ENCODE measurements at regions not wholly inside any gene's neighbourhood (a gene's known extent, or its start where the extent isn't known, plus 50 kb on each side); places are given as distances from the start of the nearest gene placed in this dataset.

DNA sequence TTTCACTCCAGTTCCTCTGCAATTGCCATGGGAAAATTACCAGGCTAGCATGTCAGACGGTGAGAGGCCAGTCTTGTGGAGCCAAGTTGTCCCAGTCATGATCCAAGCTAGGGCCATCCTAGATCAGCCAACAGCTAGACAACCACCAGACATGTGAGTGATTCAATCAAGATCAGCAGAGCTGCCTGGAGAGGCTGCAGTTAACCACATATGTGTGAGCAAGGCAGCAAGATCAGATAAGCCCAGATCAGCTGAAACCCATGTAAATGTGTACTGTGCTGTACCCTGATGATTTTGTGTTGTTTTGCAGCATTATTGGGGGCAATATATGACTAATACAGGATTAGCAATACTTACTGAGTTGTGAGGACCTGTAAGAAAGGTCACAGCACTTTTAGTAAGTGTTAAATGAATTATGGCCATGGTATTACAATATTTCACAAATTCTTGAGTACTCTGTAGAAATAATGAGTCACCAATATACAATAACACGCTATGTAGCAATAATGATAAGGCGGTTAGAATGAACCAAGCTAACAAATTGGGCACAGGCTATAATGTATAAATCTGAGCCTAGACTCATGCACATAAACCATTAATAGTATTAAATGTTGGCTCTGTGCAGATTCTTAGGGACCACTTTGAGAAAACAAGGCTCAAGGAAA lies 91.4 kb downstream of the SUDS3 start:
- intact Hi-C loops (cut with DNase I, micrococcal nuclease), result no loop called here
- ATAC-seq (no peak), DNase-seq (no peak)

DNA sequence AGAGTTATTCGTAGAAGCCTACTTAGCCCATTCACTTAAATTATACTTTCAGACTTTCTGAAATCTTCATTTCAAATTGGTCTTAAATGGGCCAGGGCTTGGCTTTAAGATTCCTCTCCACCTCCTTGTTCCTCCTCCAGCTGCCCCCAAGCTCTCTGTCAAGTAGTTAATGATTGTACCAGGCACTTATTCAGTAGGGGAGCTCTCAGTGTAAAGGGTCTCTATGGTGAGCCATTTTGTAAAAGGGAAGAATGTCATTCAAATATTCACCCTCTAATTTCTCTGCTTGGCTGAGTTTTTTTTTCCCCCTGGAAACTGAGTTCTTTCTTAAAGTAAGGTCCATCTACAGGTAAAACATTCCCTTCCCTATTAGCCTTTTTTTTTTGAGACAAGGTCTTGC lies 96.6 kb downstream of the SUDS3 start:
- ATAC-seq, result no peak
- DNase-seq, result no peak
- intact Hi-C loops (cut with DNase I, micrococcal nuclease), result no loop called here

DNA sequence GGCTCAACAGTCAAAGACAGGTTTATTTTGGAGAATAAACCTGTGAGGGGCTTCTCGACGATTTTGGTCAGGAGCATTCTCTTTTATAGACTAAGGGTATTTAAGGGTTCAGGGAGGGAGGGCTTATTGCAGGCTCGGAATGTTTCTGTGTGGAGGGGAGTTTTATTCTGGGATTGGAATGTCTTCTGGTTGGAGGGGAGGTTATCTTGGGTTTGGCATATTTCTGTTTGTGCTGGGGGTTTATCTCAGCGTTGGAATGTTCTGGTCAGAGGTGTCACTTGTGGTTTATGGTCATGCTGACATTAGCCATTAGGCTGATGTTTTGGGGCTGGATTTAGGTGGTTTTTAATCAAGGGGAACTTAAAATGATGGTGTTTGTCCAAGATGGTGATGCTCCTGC lies 103.9 kb downstream of the SUDS3 start:
- ATAC-seq (no peak), DNase-seq (no peak)
- intact Hi-C loops (cut with DNase I, micrococcal nuclease), result no loop called here

DNA sequence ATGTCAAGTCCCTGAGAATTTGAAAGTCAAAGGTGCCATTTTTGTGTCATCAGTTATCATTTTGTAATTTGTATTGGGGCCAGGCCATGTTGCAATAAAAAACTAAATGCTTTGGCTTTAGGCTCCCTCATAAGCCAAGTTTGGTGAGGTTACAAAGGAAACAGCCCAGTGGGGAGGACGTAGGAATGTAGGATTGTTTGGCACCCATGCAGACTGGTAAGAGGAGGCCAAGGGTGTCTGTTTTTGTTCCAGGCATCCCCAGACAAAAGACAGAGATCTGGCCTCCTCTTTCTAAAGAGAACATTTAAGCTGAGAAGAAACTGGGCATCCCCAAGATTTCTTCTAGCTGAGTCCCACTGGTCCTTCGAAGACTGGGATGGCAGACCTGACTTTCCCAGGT lies 111.7 kb downstream of the SUDS3 start:
- ATAC-seq (no peak), DNase-seq (no peak)
- intact Hi-C loops (cut with DNase I, micrococcal nuclease), result no loop called here

DNA sequence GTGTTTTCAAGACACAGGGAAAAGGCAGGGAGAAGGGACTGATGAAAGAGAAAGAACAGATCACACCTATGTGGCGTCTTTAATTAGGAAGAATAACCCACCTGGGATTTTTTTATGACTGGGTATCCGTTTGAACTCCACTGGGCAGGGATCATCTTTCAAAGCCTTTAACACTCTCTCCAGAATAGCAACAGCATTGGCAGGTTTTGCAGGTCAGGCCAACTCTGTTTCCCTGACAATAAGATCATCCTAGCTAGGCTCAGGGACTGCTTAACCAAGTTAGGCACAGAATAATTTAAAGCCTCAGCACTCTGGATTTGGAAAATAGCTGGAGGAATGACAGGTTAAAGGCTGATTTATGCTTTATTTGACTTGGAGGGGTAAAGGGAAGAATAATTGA lies 117.6 kb downstream of the SUDS3 start:
- no peak for ATAC-seq
- DNase-seq, result no peak
- intact Hi-C loops (cut with DNase I, micrococcal nuclease), result no loop called here

DNA sequence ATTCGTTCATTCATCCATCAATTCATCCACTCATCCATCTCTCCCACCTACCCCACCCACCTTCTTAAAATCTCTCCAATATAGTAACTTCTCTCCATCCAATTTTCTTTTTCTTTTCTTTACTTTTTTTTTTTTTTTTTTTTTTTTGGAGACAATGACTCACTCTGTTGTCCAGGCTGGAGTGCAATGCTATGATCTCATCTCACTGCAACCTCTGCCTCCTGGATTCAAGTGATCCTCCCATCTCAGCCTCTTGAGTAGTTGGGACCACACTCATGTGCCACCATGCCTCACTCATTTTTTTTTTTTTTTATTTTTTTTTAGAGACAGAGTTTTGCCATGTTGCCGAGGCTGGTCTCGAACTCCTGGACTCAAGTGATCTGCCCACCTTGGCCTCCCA lies 118.4 kb downstream of the SUDS3 start:
- DNase-seq (no peak), ATAC-seq (no peak)
- intact Hi-C loops (cut with DNase I, micrococcal nuclease), result no loop called here

DNA sequence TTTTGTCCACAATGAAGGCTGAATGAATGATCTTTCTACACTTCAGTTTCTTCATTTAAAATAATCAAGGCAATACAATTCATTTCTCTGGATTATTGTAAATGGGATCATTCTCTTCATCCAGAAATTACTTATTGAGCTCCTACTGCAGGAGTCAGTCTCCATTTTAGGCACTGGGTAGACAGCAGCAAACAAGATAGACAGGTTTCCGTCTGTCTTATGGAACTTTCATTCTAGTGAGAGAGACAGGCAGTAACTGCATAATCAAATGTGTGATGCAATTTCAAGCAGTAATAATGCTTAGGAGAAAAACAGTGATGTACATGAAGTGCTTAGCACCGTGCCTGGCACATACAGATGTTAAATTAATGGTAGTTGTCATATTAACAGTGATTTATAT lies 118.9 kb downstream of the SUDS3 start:
- DNase-seq (no peak), ATAC-seq (no peak)
- intact Hi-C loops (cut with DNase I, micrococcal nuclease), result no loop called here

DNA sequence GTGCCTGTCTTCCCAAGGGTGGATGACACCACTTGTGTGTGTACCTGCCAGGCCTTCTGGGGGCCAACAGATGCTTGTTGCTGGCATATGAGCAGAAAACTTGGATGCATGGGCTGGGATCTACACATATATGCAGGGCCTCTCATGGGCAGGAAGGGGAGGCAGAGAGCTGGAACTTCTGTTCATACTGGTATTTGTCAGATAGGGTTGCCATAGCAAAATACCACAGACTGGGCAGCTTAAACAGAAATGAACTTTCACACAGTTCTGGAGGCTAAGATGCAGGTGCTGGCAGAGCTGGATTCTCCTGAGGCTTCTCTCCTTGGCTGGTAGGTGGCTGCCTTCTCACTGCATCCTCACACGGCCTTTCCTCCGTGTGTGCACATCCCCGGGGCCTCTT lies 121.8 kb downstream of the SUDS3 start:
- ATAC-seq (no peak), DNase-seq (no peak)
- intact Hi-C loops (cut with DNase I, micrococcal nuclease), result no loop called here

DNA sequence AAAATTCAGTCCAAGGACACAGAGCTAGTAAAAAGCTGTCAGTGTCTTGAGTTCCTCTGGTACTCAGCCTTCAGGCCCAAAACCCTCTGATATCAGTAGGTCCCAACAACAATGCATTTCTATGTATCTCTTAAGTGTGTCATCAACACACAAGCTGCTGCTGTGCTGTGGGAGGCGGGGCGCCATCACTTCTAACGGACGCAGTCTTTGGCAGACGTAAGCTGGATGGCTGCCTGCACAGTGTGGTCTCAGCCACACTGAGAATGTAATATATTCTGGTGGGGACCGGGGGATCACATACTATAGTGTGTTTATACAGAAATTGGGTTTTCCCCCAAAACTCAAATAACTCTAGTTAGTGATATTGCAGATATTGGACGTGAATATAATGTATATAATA lies 123.9 kb downstream of the SUDS3 start:
- intact Hi-C loops (cut with DNase I, micrococcal nuclease), result no loop called here
- DNase-seq (no peak), ATAC-seq (no peak)

DNA sequence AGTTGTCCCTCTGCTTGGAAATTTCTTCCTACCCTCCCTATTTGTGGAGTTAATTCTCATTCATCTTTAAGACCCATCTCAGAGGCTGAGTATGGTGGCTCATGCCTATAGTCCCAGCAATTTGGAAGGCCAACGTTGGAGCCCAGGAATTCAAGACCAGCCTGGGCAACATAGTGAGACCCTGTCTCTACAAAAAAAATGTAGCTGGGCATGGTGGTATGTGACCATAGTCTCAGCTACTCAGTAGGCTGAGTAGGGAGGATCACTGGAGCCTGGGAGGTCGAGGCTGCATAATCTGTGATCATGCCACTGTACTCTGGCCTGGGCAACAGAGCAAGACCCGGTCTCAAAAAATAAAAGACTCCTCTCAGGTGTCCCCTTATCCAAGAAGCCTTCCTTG lies 125.1 kb downstream of the SUDS3 start:
- no peak for ATAC-seq
- DNase-seq, result no peak
- intact Hi-C loops (cut with DNase I, micrococcal nuclease), result no loop called here

DNA sequence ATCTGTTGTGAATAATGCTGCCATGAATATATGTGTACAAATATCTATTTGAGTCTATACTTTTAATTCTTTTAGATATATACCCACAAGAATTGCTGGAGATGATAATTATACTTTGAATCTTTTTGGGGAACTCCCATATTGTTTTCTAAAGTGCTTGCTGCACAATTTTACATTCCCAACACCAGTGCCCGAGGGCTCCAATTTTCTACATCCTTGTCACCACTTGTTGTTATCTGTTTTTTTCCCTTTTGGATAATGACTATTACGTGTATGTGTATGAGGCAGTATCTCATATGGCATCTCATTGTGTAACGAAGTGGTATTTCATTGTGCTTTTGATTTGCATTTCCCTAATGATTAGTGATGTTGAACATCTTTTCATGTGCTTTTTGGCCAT lies 127.1 kb downstream of the SUDS3 start:
- DNase-seq, result no peak
- no peak for ATAC-seq
- intact Hi-C loops (cut with DNase I, micrococcal nuclease), result no loop called here

DNA sequence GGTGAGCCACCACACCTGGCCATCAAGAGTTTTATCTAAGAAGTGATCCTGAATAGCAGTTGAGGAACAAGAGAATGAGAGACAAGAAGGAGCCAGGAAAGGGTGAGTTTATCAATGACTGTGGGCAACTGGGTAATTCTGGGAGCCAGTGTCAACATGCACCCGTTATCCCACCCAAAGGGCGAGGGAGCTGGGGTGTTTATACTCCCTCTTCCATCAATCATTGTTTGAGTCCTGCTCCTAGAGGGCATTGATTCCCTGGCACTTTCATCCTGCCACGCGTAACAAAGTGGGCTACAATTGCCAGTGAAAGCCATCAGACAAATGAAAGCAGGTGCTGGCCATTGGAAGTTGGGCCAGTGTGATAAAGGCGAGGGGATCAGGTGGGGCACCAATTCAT lies 136.3 kb downstream of the SUDS3 start:
- ATAC-seq (no peak), DNase-seq (no peak)
- intact Hi-C loops (cut with DNase I, micrococcal nuclease), result no loop called here

DNA sequence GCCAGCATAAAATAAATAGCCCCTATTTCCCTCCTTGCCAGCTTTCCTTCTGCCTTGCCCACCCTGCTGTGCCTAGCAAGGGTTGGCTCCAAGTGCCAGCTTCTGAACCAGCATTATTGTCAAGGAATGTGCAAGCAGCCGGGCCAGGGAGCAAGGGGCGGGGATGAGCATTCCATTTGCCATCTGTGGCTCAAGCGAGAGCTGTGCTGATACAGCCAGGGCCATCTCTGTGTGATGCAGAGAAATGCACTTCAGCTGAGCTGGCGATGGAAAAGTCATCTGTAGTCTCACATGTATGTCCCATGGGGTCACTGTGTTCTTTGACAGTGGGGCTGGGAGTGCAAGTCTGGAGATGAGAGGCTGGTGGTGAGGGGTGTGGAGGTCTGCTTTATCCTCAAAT lies 137.3 kb downstream of the SUDS3 start:
- DNase-seq, result no peak
- no peak for ATAC-seq
- intact Hi-C loops (cut with DNase I, micrococcal nuclease), result no loop called here

DNA sequence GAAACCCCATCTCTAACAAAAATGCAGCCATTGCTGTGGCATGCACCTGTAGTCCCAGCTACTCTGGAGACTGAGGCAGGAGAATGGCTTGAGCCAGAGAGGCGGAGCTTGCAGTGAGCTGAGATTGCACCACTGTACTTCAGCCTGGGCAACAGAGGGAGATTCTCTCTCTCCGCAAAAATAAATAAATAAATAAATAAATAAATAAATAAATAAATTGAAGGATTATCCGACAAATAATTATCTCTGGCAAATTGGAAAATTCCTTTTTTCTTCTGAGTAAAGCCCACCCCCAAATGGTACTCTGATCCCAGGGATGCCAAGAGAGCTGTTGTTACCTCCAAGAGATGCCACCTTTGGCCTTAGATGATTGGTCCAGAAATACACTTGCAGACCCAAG lies 137.9 kb downstream of the SUDS3 start:
- no peak for ATAC-seq
- DNase-seq, result no peak
- intact Hi-C loops (cut with DNase I, micrococcal nuclease), result no loop called here

DNA sequence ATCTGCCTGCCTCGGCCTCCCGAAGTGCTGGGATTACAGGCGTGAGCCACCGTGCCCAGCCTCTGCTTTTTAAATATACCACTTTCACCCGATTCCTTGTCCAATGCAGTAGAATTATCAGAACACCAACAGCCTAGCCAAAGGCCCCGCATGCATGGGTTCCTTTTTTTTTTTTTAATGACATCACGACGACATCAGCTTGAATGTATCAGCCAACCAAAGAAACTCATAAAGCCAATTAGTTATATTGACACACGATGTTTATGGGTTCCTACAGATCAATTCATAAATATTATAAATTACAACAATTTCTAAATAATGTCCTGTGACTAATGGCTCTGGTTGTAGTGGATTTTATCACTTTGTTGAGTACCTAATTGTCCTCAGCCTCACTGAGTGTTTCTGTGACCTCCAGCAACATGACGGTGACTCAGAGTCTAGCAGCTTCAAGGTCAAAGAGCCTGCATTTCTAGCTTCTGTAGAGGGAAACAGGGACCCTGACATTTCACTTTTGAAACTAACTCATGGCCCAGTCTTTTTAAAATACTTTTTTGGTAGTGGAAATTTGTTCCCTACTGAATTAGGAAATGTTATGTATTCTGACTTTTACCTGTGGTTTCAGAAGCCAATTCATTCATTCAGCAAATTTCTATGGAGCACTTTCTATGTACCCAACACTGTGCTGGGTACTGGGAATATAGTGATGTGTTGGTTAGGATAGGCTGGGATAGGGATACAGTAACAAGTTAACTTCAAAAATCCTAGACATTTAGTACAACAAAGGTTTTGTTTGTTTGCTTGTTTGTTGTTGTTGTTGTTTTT lies 144.1 kb downstream of the SUDS3 start:
- DNase-seq (no peak), ATAC-seq (no peak)
- intact Hi-C loops (cut with DNase I, micrococcal nuclease), result no loop called here

DNA sequence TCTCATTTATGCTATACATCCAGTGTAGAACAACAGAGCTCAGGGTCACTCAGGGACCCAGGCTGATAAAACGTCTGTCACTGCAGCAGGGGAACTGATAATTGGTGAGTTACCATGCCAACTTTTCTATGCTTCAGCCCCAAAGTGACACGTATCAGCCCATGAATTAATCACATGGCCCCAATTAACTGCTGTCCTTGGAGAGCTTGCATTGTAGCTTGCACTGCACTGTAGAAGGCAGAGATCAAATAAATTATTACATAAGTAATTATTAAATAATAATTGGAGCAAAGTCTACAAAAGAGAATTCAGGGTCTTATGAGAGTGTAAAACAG lies 144.6 kb downstream of the SUDS3 start:
- intact Hi-C loops (cut with DNase I, micrococcal nuclease), result no loop called here
- DNase-seq (no peak), ATAC-seq (no peak)

DNA sequence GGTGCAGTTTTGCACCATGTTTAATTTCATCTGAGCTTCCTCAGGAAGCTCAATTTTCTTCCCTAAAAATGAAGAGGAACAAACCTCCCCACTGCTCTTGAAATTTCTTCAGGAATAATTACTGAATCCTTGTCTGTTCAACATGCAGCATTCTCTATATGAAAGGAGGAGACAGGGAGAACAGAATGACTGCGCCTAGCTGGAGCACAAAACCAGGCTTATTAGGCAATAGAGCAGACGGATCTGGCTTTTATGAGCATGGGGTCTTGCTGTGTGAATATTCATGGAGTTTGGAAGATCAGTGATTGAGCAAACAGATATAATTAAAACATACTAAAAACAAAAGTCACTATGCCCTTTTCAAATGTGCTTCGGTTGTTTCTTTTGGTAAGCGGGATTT lies 148.1 kb downstream of the SUDS3 start:
- DNase-seq, result no peak
- ATAC-seq, result no peak

DNA sequence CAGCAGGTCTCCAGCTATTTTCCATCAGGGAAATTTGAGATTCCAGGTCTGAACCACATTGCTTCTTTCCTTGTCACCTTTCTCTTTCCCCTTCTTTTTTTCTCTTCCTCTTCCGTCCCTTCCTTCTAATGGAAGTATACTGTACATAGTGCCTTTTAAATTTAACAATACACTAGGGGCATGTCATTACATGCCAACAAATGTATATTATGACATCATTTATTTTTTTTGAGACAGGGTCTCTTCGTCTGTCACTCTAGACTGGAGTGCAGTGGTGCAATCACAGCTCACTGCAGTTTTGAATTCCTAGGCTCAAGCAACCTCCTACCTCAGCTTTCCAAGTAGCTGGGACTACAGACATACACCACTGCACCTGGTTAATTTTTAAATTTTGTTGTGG lies 148.9 kb downstream of the SUDS3 start:
- intact Hi-C loops (cut with DNase I, micrococcal nuclease), result no loop called here
- no peak for ATAC-seq
- no peak for DNase-seq

More for the DNA sequence above, 148.1 kb downstream of the SUDS3 start:
- intact Hi-C loops (cut with DNase I, micrococcal nuclease), result no loop called here

DNA sequence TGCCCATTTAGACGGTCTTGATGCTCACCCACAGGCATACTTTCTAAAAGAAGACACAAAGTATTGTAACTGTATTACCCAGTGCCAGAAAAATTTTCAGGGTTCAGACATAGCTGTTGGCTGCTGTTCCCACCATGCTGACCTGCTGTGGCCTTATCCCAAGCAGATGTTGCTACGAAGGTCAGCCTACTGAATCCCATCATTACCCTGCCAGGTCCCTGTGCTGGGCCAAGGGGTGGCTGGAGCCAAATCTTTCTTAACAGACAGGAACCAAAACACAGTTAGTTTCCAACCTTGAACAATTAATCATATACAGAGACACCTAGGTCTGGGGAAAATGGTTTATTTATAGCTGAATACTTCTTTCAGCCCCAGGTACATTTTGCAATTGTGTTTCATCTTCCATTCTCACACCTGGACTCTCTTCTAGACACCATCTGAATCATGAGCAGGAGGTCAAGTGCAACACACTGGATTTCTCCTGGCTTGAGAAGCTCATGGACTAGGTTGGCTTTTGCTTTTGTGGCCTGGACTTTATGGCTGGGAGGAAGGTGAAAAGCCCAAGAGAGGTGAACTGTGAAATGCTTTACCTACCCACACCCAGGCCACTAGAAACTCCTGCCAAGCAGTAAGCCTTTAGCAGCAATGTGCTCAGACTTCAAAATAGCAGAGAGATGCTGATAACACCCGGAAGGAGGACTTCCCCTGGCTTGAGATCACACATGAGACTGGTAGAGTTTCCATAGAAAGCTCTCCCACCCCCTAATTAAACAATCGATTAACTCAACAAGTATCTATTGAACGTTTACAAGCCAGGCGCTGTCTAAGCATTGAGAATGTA lies 150.1 kb downstream of the SUDS3 start:
- no peak for ATAC-seq
- no peak for DNase-seq
- intact Hi-C loops (cut with DNase I, micrococcal nuclease), result no loop called here

DNA sequence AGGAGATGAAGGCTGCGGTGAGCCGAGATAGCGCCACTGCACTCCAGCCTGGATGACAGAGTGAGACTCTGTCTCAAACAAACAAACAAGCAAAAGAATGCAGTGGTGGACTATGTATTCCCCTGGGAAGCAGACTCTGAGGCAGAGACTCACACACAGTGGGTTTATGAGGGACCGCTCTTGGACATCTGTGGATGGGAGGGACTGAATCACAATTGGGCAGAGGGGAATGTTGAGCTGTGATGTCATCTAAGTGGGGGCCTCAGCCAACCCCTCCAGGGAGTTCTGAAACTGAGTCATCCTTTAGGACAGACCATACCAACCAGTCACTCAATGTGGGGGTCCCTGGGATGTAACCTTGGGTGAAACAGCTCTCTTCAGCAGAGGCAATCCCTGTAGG lies 151.0 kb downstream of the SUDS3 start:
- intact Hi-C loops (cut with DNase I, micrococcal nuclease), result no loop called here
- no peak for DNase-seq
- no peak for ATAC-seq
